ENCODE measurements at regions not wholly inside any gene's neighbourhood (a gene's known extent, or its start where the extent isn't known, plus 50 kb on each side); places are given as distances from the start of the nearest gene placed in this dataset.

- no peaks in the 10 kb centered on the region for H3F3A ChIP-seq (ENCODE audit: insufficient read depth)
Measured at GRCh38 chr1:34538481-34538880, 216.4 kb upstream of the GJB5 start.

GRCh38 chr1:34547046-34547674 is 207.7 kb upstream of the GJB5 start:
- Histone ChIP-seq H3K9me2 (replicated peaks; ENCODE audit: insufficient read depth, low read length) (no peaks in the 10 kb centered on the region), H3K9ac (ENCODE audit: low read length) (no peak overlapping the region), H3K9me3 (ENCODE audit: insufficient read depth, low read length) (no peaks in the 10 kb centered on the region), H2AFZ (ENCODE audit: low read depth, low read length, severe bottlenecking) (no peak overlapping the region), H3K4me2 (ENCODE audit: low read depth, low read length, poor library complexity, severe bottlenecking) (no peak overlapping the region), H3K36me3 (ENCODE audit: low read length) (no peaks in the 10 kb centered on the region), H3K27me3 (ENCODE audit: low read length) (no peaks in the 10 kb centered on the region), H4K20me1 (ENCODE audit: low read depth, low read length) (no peaks in the 10 kb centered on the region), H3K79me2 (ENCODE audit: insufficient read depth, low read length) (no peaks in the 10 kb centered on the region), H3K4me3 (ENCODE audit: insufficient read depth, low read length, poor library complexity, severe bottlenecking) (no peak overlapping the region), H3F3A (ENCODE audit: insufficient read depth) (no peaks in the 10 kb centered on the region), H3K27ac (ENCODE audit: low read depth, low read length) (no peak overlapping the region)
- TF ChIP-seq CTCF (IDR thresholded peaks at IDR 0.05; ENCODE audit: insufficient read depth, low read length, poor library complexity, severe bottlenecking) (no peak), EZH2phosphoT487 (conservative IDR thresholded peaks at IDR 0.05; ENCODE audit: low read length) (no peak)

More at GRCh38 chr1:34538481-34538880, 216.4 kb upstream of the GJB5 start:
- no peaks in the 10 kb centered on the region for H3K9me3 ChIP-seq (ENCODE audit: insufficient read depth, low read length)
- no peaks in the 10 kb centered on the region for H3K27me3 ChIP-seq (ENCODE audit: low read length)
- H3K36me3 ChIP-seq (ENCODE audit: low read length): no peaks in the 10 kb centered on the region
- H3K27ac ChIP-seq (ENCODE audit: low read depth, low read length): no peak overlapping the region
- no peak overlapping the region for H3K4me2 ChIP-seq (ENCODE audit: low read depth, low read length, poor library complexity, severe bottlenecking)
- H3K4me3 ChIP-seq (ENCODE audit: insufficient read depth, low read length, poor library complexity, severe bottlenecking): no peak overlapping the region
- no peak overlapping the region for H2AFZ ChIP-seq (ENCODE audit: low read depth, low read length, severe bottlenecking)
- no peaks in the 10 kb centered on the region for H3K79me2 ChIP-seq (ENCODE audit: insufficient read depth, low read length)
- TF ChIP-seq CTCF (IDR thresholded peaks at IDR 0.05; ENCODE audit: insufficient read depth, low read length, poor library complexity, severe bottlenecking) (no peak), EZH2phosphoT487 (conservative IDR thresholded peaks at IDR 0.05; ENCODE audit: low read length) (no peak)
- H4K20me1 ChIP-seq (ENCODE audit: low read depth, low read length): no peaks in the 10 kb centered on the region
- H3K9me2 ChIP-seq (replicated peaks; ENCODE audit: insufficient read depth, low read length): no peaks in the 10 kb centered on the region
- H3K9ac ChIP-seq (ENCODE audit: low read length): no peak overlapping the region

GRCh38 chr1:34549199-34549598 is 205.6 kb upstream of the GJB5 start:
- Histone ChIP-seq H2AFZ (ENCODE audit: low read depth, low read length, severe bottlenecking) (no peak overlapping the region), H3K4me2 (ENCODE audit: low read depth, low read length, poor library complexity, severe bottlenecking) (no peak overlapping the region), H3K36me3 (ENCODE audit: low read length) (no peaks in the 10 kb centered on the region), H3K9me3 (ENCODE audit: insufficient read depth, low read length) (no peaks in the 10 kb centered on the region), H3K79me2 (ENCODE audit: insufficient read depth, low read length) (no peaks in the 10 kb centered on the region), H3K4me3 (ENCODE audit: insufficient read depth, low read length, poor library complexity, severe bottlenecking) (no peak overlapping the region), H3K9ac (ENCODE audit: low read length) (no peak overlapping the region), H3K27ac (ENCODE audit: low read depth, low read length) (no peak overlapping the region), H4K20me1 (ENCODE audit: low read depth, low read length) (no peaks in the 10 kb centered on the region), H3K9me2 (replicated peaks; ENCODE audit: insufficient read depth, low read length) (no peaks in the 10 kb centered on the region), H3F3A (ENCODE audit: insufficient read depth) (no peaks in the 10 kb centered on the region), H3K27me3 (ENCODE audit: low read length) (no peaks in the 10 kb centered on the region)
- no peak for TF ChIP-seq EZH2phosphoT487 (conservative IDR thresholded peaks at IDR 0.05; ENCODE audit: low read length)
- TF ChIP-seq CTCF (IDR thresholded peaks at IDR 0.05; ENCODE audit: insufficient read depth, low read length, poor library complexity, severe bottlenecking): peak; percentile 11

Data from SU-DHL-6 (cell line).